ENCODE measurements at regions not wholly inside any gene's neighbourhood (a gene's known extent, or its start where the extent isn't known, plus 50 kb on each side); places are given as distances from the start of the nearest gene placed in this dataset.

- ATAC-seq (no peak), DNase-seq (ENCODE audit: low read depth, low spot score) (no peak)
- TF ChIP-seq POLR2AphosphoS5 (IDR thresholded peaks at IDR 0.05; ENCODE audit: low read depth, low read length) (no peak), SIN3A (IDR thresholded peaks at IDR 0.05; ENCODE audit: borderline replicate concordance, insufficient read depth, low read depth, low read length) (no peak), TCF7L2 (IDR thresholded peaks at IDR 0.05; ENCODE audit: low read depth, low read length) (no peak)
- TF ChIP-seq, protein P1, sequence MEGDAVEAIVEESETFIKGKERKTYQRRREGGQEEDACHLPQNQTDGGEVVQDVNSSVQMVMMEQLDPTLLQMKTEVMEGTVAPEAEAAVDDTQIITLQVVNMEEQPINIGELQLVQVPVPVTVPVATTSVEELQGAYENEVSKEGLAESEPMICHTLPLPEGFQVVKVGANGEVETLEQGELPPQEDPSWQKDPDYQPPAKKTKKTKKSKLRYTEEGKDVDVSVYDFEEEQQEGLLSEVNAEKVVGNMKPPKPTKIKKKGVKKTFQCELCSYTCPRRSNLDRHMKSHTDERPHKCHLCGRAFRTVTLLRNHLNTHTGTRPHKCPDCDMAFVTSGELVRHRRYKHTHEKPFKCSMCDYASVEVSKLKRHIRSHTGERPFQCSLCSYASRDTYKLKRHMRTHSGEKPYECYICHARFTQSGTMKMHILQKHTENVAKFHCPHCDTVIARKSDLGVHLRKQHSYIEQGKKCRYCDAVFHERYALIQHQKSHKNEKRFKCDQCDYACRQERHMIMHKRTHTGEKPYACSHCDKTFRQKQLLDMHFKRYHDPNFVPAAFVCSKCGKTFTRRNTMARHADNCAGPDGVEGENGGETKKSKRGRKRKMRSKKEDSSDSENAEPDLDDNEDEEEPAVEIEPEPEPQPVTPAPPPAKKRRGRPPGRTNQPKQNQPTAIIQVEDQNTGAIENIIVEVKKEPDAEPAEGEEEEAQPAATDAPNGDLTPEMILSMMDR (IDR thresholded peaks at IDR 0.05) = no peak
- TF ChIP-seq, protein P2, sequence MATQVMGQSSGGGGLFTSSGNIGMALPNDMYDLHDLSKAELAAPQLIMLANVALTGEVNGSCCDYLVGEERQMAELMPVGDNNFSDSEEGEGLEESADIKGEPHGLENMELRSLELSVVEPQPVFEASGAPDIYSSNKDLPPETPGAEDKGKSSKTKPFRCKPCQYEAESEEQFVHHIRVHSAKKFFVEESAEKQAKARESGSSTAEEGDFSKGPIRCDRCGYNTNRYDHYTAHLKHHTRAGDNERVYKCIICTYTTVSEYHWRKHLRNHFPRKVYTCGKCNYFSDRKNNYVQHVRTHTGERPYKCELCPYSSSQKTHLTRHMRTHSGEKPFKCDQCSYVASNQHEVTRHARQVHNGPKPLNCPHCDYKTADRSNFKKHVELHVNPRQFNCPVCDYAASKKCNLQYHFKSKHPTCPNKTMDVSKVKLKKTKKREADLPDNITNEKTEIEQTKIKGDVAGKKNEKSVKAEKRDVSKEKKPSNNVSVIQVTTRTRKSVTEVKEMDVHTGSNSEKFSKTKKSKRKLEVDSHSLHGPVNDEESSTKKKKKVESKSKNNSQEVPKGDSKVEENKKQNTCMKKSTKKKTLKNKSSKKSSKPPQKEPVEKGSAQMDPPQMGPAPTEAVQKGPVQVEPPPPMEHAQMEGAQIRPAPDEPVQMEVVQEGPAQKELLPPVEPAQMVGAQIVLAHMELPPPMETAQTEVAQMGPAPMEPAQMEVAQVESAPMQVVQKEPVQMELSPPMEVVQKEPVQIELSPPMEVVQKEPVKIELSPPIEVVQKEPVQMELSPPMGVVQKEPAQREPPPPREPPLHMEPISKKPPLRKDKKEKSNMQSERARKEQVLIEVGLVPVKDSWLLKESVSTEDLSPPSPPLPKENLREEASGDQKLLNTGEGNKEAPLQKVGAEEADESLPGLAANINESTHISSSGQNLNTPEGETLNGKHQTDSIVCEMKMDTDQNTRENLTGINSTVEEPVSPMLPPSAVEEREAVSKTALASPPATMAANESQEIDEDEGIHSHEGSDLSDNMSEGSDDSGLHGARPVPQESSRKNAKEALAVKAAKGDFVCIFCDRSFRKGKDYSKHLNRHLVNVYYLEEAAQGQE (IDR thresholded peaks at IDR 0.05; ENCODE audit: insufficient read depth in 1 of 2, low read depth in 2 of 2, low read length in 1 of 2) = no peak
- Histone ChIP-seq H3K9me3 (ENCODE audit: control insufficient read depth, insufficient read depth, low read depth, low read length) (no peaks in the 10 kb centered on the region), H3K36me3 (ENCODE audit: control insufficient read depth, insufficient read depth, low read length) (no peaks in the 10 kb centered on the region), H3K4me3 (ENCODE audit: low read depth in 2 of 2, low read length in 2 of 2) (no peak overlapping the region), H3K27me3 (ENCODE audit: control insufficient read depth, insufficient read depth, low read length) (no peaks in the 10 kb centered on the region), H3K27ac (ENCODE audit: low read length) (no peak overlapping the region), H3K4me1 (ENCODE audit: control insufficient read depth, insufficient read depth, low read length) (no peaks in the 10 kb centered on the region)
- intact Hi-C loops (cut with micrococcal nuclease; ENCODE audit: unreplicated experiment) = no loop called here
- BruUV-seq (replicated peaks) = no TSS peak
- POLR2A ChIA-PET = no interaction called here
- CTCF ChIA-PET = no interaction called here
- in situ Hi-C loops (cut with HindIII; ENCODE audit: low pct_unique_long_range_greater_than_20kb, low sequenced_read_pairs) = no loop called here
Observed at GRCh38 chrX:121854614-121854911, 807.2 kb downstream of the GLUD2 start.

DNA sequence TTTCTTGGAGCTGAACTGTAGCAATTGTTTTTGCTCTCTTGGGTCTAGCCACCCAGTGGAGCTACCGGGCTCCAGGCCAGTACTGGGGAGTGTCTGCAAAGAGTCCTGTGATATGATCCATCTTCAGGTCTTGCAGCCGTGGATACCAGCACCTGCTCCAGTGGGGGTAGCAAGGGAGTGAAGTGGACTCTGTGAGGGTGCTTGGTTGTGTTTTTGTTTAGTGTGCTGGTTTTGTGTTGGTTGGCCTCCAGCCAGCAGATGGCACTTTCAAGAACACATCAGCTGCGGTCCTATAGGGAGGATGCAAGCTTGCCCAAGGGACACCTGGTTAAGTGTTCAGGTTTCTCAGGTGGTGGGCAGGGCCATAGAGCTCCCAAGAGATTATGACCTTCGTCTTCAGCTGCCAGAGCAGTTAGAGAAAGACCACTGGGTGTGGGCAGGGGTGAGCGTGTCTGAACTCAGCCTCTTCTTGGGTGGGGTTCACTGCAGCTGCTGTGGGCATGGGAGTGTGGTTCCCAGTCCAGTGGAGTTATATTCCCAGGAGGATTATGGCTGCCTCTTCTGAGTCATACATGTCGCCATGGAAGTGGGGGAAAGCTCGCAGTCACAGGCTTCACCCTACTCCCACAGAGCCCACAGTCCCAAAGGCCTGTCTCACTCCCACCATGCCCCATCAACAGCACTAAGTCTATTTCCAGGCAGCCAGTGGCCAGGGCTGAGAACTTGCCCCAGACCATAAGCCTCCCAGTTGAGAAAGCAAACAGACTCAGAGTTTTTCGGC lies 811.6 kb downstream of the GLUD2 start:
- BruUV-seq (replicated peaks) = no TSS peak
- in situ Hi-C loops (cut with HindIII; ENCODE audit: low pct_unique_long_range_greater_than_20kb, low sequenced_read_pairs) (no loop called here), intact Hi-C loops (cut with micrococcal nuclease; ENCODE audit: unreplicated experiment) (no loop called here)
- Histone ChIP-seq H3K4me3 (ENCODE audit: low read depth in 2 of 2, low read length in 2 of 2) (no peak overlapping the region), H3K9me3 (ENCODE audit: control insufficient read depth, insufficient read depth, low read depth, low read length) (no peaks in the 10 kb centered on the region), H3K36me3 (ENCODE audit: control insufficient read depth, insufficient read depth, low read length) (no peaks in the 10 kb centered on the region), H3K4me1 (ENCODE audit: control insufficient read depth, insufficient read depth, low read length) (no peaks in the 10 kb centered on the region), H3K27me3 (ENCODE audit: control insufficient read depth, insufficient read depth, low read length) (no peaks in the 10 kb centered on the region), H3K27ac (ENCODE audit: low read length) (no peak overlapping the region)
- ChIA-PET CTCF (no interaction called here), POLR2A (no interaction called here)
- ATAC-seq = no peak
- TF ChIP-seq, protein P2 (IDR thresholded peaks at IDR 0.05; ENCODE audit: insufficient read depth in 1 of 2, low read depth in 2 of 2, low read length in 1 of 2) = no peak
- TF ChIP-seq, protein P1 (IDR thresholded peaks at IDR 0.05) = no peak
- TF ChIP-seq POLR2AphosphoS5 (IDR thresholded peaks at IDR 0.05; ENCODE audit: low read depth, low read length) (no peak), TCF7L2 (IDR thresholded peaks at IDR 0.05; ENCODE audit: low read depth, low read length) (no peak), SIN3A (IDR thresholded peaks at IDR 0.05; ENCODE audit: borderline replicate concordance, insufficient read depth, low read depth, low read length) (no peak)
- no peak for DNase-seq (ENCODE audit: low read depth, low spot score)

All from Panc1 (cell line).